Neural progenitor cell (in vitro differentiated cells): ENCODE measurements at regions not wholly inside any gene's neighbourhood (a gene's known extent, or its start where the extent isn't known, plus 50 kb on each side); places are given as distances from the start of the nearest gene placed in this dataset.

Experiments
- CTCF ChIP-seq: fragments of 200-600 bp; sonication (generic); IDR thresholded peaks from 2 replicates; pipeline ENCODE4 v1.5.1; 2017; ENCODE audit warnings: antibody characterized with exemption, mild to moderate bottlenecking
- EZH2phosphoT487 ChIP-seq: fragments of 200-600 bp; sonication (generic); IDR thresholded peaks from 2 replicates; pipeline ENCODE4 v1.6.1; 2017; ENCODE audit warnings: antibody characterized with exemption

GRCh38 chr13:34762312-34762711 is 179.8 kb upstream of the NBEA start:
- TF ChIP-seq CTCF (no peak), EZH2phosphoT487 (no peak)
